Hepatocyte (in vitro differentiated cells): ENCODE measurements at regions not wholly inside any gene's neighbourhood (a gene's known extent, or its start where the extent isn't known, plus 50 kb on each side); places are given as distances from the start of the nearest gene placed in this dataset.

Experiments
- DNase-seq: peaks from one replicate; pipeline ENCODE4 v3.0.0-alpha.2; 2016; ENCODE audit warnings: low spot score
- H2AFZ ChIP-seq: fragments of 200-600 bp; sonication (generic); 2 replicates; pipeline ENCODE4 v1.6.0; 2016; ENCODE audit warnings: antibody characterized with exemption, mild to moderate bottlenecking
- H3K27ac ChIP-seq: fragments of 200-600 bp; sonication (generic); 2 replicates; pipeline ENCODE4 v1.5.1; 2016; ENCODE audit warnings: mild to moderate bottlenecking
- H3K27me3 ChIP-seq: fragments of 200-600 bp; sonication (generic); 2 replicates; pipeline ENCODE4 v1.6.1; 2016
- H3K36me3 ChIP-seq: fragments of 200-600 bp; sonication (generic); replicated peaks from 2 replicates; pipeline ENCODE4 v1.5.1; 2016; ENCODE audit warnings: low read depth; ENCODE audit not compliant: insufficient read depth
- H3K4me1 ChIP-seq: fragments of 200-600 bp; sonication (generic); 2 replicates; pipeline ENCODE4 v1.5.1; 2016; ENCODE audit warnings: mild to moderate bottlenecking, moderate library complexity; ENCODE audit not compliant: insufficient read depth
- H3K4me2 ChIP-seq: fragments of 200-600 bp; sonication (generic); 2 replicates; pipeline ENCODE4 v1.6.0; 2016
- H3K4me3 ChIP-seq: fragments of 200-600 bp; sonication (generic); 2 replicates; pipeline ENCODE4 v1.5.1; 2016; ENCODE audit warnings: mild to moderate bottlenecking
- H3K79me2 ChIP-seq: fragments of 200-600 bp; sonication (generic); 2 replicates; pipeline ENCODE4 v1.6.0; 2017; ENCODE audit warnings: mild to moderate bottlenecking
- H3K9me2 ChIP-seq: fragments of 200-600 bp; sonication (generic); replicated peaks from 2 replicates; pipeline ENCODE4 v1.6.0; 2017; ENCODE audit warnings: mild to moderate bottlenecking; ENCODE audit not compliant: insufficient read depth
- H3K9me3 ChIP-seq: fragments of 200-600 bp; sonication (generic); 2 replicates; pipeline ENCODE4 v1.5.1; 2016; ENCODE audit warnings: low read depth, mild to moderate bottlenecking
- H4K20me1 ChIP-seq: fragments of 200-600 bp; sonication (generic); 2 replicates; pipeline ENCODE4 v1.6.0; 2016; ENCODE audit warnings: mild to moderate bottlenecking; ENCODE audit not compliant: insufficient read depth, poor library complexity, severe bottlenecking
- CTCF ChIP-seq: fragments of 200-600 bp; sonication (generic); IDR thresholded peaks from 2 replicates; pipeline ENCODE4 v1.5.1; 2016; ENCODE audit warnings: antibody characterized with exemption, mild to moderate bottlenecking; ENCODE audit not compliant: poor library complexity
- EZH2 ChIP-seq: fragments of 200-600 bp; sonication (generic); IDR thresholded peaks from 2 replicates; pipeline ENCODE4 v1.6.1; 2016; ENCODE audit warnings: antibody characterized with exemption, mild to moderate bottlenecking, borderline replicate concordance
- EZH2phosphoT487 ChIP-seq: fragments of 200-600 bp; sonication (generic); IDR thresholded peaks from one replicate; pipeline ENCODE4 v1.6.1; 2018; ENCODE audit warnings: antibody characterized with exemption, mild to moderate bottlenecking, low read depth, moderate library complexity; ENCODE audit not compliant: unreplicated experiment, severe bottlenecking
- WGBS: methylation state at CpG from one replicate; pipeline ENCODE4 v1.1.6; 2016; ENCODE audit warnings: low lambda C conversion rate; ENCODE audit errors: missing lambda C conversion rate; 5-methylcytosine and 5-hydroxymethylcytosine counted together

- Histone ChIP-seq H3K27me3 (no peaks in the 10 kb centered on the region), H2AFZ (no peak overlapping the region), H3K36me3 (no peaks in the 10 kb centered on the region), H3K4me2 (no peak overlapping the region), H3K9me2 (no peaks in the 10 kb centered on the region), H4K20me1 (no peaks in the 10 kb centered on the region), H3K4me1 (no peaks in the 10 kb centered on the region), H3K9me3 (no peaks in the 10 kb centered on the region), H3K27ac (no peak overlapping the region), H3K79me2 (no peaks in the 10 kb centered on the region), H3K4me3 (no peak overlapping the region)
- no peak for DNase-seq
- TF ChIP-seq CTCF (no peak), EZH2phosphoT487 (no peak), EZH2 (no peak)
- WGBS: 80% methylated on average over 4 of the region's 4 CpGs
These were observed 615.0 kb upstream of the AGTR1 start for GRCh38 chr3:148082506-148083280.

GRCh38 chr3:148083526-148084182 is 614.0 kb upstream of the AGTR1 start:
- Histone ChIP-seq H3K4me3 (no peak overlapping the region), H3K4me1 (no peaks in the 10 kb centered on the region), H3K9me3 (no peaks in the 10 kb centered on the region), H3K79me2 (no peaks in the 10 kb centered on the region), H4K20me1 (no peaks in the 10 kb centered on the region), H3K4me2 (no peak overlapping the region), H2AFZ (no peak overlapping the region), H3K36me3 (no peaks in the 10 kb centered on the region), H3K9me2 (no peaks in the 10 kb centered on the region), H3K27ac (no peak overlapping the region), H3K27me3 (no peaks in the 10 kb centered on the region)
- TF ChIP-seq EZH2phosphoT487: no peak
- no peak for TF ChIP-seq EZH2
- TF ChIP-seq CTCF: no peak
- no peak for DNase-seq
- WGBS: 68% methylated on average over 8 of the region's 8 CpGs

- H3K9me2 ChIP-seq: no peaks in the 10 kb centered on the region
- H3K27me3 ChIP-seq: no peaks in the 10 kb centered on the region
- no peak overlapping the region for H3K4me3 ChIP-seq
- no peaks in the 10 kb centered on the region for H3K36me3 ChIP-seq
- H3K27ac ChIP-seq: no peak overlapping the region
- no peak overlapping the region for H2AFZ ChIP-seq
- H3K4me1 ChIP-seq: no peaks in the 10 kb centered on the region
- TF ChIP-seq CTCF: no peak
- TF ChIP-seq EZH2phosphoT487: no peak
- no peak for TF ChIP-seq EZH2
- no peaks in the 10 kb centered on the region for H3K9me3 ChIP-seq
- no peak overlapping the region for H3K4me2 ChIP-seq
- no peak for DNase-seq
- WGBS: 81% methylated on average over 4 of the region's 4 CpGs
- no peaks in the 10 kb centered on the region for H4K20me1 ChIP-seq
- no peaks in the 10 kb centered on the region for H3K79me2 ChIP-seq
These were observed 612.8 kb upstream of the AGTR1 start for GRCh38 chr3:148084931-148085330.
